Right atrium auricular region (tissue), 2 donors: ENCODE measurements at regions not wholly inside any gene's neighbourhood (a gene's known extent, or its start where the extent isn't known, plus 50 kb on each side); places are given as distances from the start of the nearest gene placed in this dataset.

Source experiments
- DNase-seq: peaks from one replicate; pipeline ENCODE4 v3.0.0-alpha.2; 2019; ENCODE audit warnings: low spot score
- H3K27ac ChIP-seq, 2 donors: fragments of 200-600 bp; sonication (generic); 1 replicate in 1 of 2; 2 replicates in 1 of 2; pipeline ENCODE4 v1.5.1; 2016 to 2019
- H3K27me3 ChIP-seq, 2 donors: fragments of 200-600 bp; sonication (generic); one replicate each; pipeline versions ENCODE4 v1.5.1 to v1.6.0; 2017 to 2019
- H3K36me3 ChIP-seq: fragments of 200-600 bp; sonication (generic); one replicate; pipeline ENCODE4 v1.5.1; 2016
- H3K4me1 ChIP-seq, 2 donors: fragments of 200-600 bp; sonication (generic); one replicate each; pipeline versions ENCODE4 v1.5.1 to v1.6.0; 2017 to 2019
- H3K4me3 ChIP-seq, 2 donors: fragments of 200-600 bp; sonication (generic); 1 replicate in 1 of 2; 2 replicates in 1 of 2; pipeline ENCODE4 v1.5.1; 2017 to 2019; ENCODE audit warnings: mild to moderate bottlenecking in 1 of 2, moderate library complexity in 1 of 2
- H3K9me3 ChIP-seq, 2 donors: fragments of 200-600 bp; sonication (generic); one replicate each; pipeline ENCODE4 v1.5.1; 2019
- CTCF ChIP-seq, 2 donors: fragments of 200-600 bp; sonication (generic); IDR thresholded peaks; one replicate each; pipeline ENCODE4 v1.5.1; 2019; ENCODE audit warnings: antibody characterized with exemption in 2 of 2

GRCh38 chr14:61153914-61154545, 127.1 kb downstream of the TMEM30B start:
- Histone ChIP-seq H3K27ac (no peak overlapping the region), H3K27me3 (no peaks in the 10 kb centered on the region), H3K4me1 (no peaks in the 10 kb centered on the region), H3K4me3 (no peak overlapping the region), H3K9me3 (no peaks in the 10 kb centered on the region), H3K36me3 (no peaks in the 10 kb centered on the region)
- TF ChIP-seq CTCF (IDR thresholded peaks at IDR 0.05): no peak
- no peak for DNase-seq

- Histone ChIP-seq H3K4me1 (no peaks in the 10 kb centered on the region), H3K4me3 (no peak overlapping the region), H3K27ac (no peak overlapping the region), H3K9me3 (no peaks in the 10 kb centered on the region), H3K27me3 (no peaks in the 10 kb centered on the region), H3K36me3 (no peaks in the 10 kb centered on the region)
- no peak for TF ChIP-seq CTCF (IDR thresholded peaks at IDR 0.05)
- no peak for DNase-seq
Observed at GRCh38 chr14:61153431-61153830, 127.7 kb downstream of the TMEM30B start.

GRCh38 chr14:61152851-61153364, 128.2 kb downstream of the TMEM30B start:
- TF ChIP-seq CTCF (IDR thresholded peaks at IDR 0.05): no peak
- no peak for DNase-seq
- no peaks in the 10 kb centered on the region for H3K27me3 ChIP-seq
- H3K27ac ChIP-seq: no peak overlapping the region
- no peaks in the 10 kb centered on the region for H3K4me1 ChIP-seq
- H3K4me3 ChIP-seq: no peak overlapping the region
- H3K36me3 ChIP-seq: no peaks in the 10 kb centered on the region
- H3K9me3 ChIP-seq: no peaks in the 10 kb centered on the region

- no peaks in the 10 kb centered on the region for H3K36me3 ChIP-seq
- DNase-seq: no peak
- H3K4me3 ChIP-seq: no peak overlapping the region
- no peaks in the 10 kb centered on the region for H3K9me3 ChIP-seq
- TF ChIP-seq CTCF (IDR thresholded peaks at IDR 0.05): no peak
- H3K27ac ChIP-seq: no peak overlapping the region
- H3K27me3 ChIP-seq: no peaks in the 10 kb centered on the region
- no peaks in the 10 kb centered on the region for H3K4me1 ChIP-seq
Observed at GRCh38 chr14:61151251-61151650, 129.9 kb downstream of the TMEM30B start.

GRCh38 chr14:61150851-61151250, 130.3 kb downstream of the TMEM30B start:
- no peak overlapping the region for H3K27ac ChIP-seq
- no peak overlapping the region for H3K4me3 ChIP-seq

More at GRCh38 chr14:61150851-61151250, 130.3 kb downstream of the TMEM30B start:
- Histone ChIP-seq H3K27me3 (no peaks in the 10 kb centered on the region), H3K36me3 (no peaks in the 10 kb centered on the region), H3K9me3 (no peaks in the 10 kb centered on the region), H3K4me1 (no peaks in the 10 kb centered on the region)
- TF ChIP-seq CTCF (IDR thresholded peaks at IDR 0.05): no peak
- DNase-seq: no peak
